HCT116 (cell line): ENCODE measurements at regions not wholly inside any gene's neighbourhood (a gene's known extent, or its start where the extent isn't known, plus 50 kb on each side); places are given as distances from the start of the nearest gene placed in this dataset.

Experiments used
- ATAC-seq: fragments of 200-7000 bp; cut with Tn5 transposase; 2 replicates; pipeline ENCODE4 v1.9.1; 2020; ENCODE audit warnings: mild to moderate bottlenecking, moderate library complexity
- BruUV-seq: library from RNA; stranded (reverse); fragments of 400-500 nt; replicated peaks from 2 replicates; lab custom pipeline; 2021; lab: Mats Ljungman, UMichigan
- CTCF ChIA-PET: fragments of 300-600 bp; sonication (Branson Sonifier 250); formaldehyde crosslinking; loops from one replicate; lab custom pipeline; 2021; ENCODE audit warnings: antibody characterized with exemption; lab: Charles Lee
- POLR2A ChIA-PET: fragments of 300-600, 350-600 bp; sonication (Branson Sonifier 250); formaldehyde crosslinking; loops from one replicate; lab custom pipeline; 2021; ENCODE audit warnings: antibody characterized with exemption; lab: Charles Lee
- RAD21 ChIA-PET, 2 experiments: fragments of 300-600 bp; sonication (Branson Sonifier 250); formaldehyde crosslinking; loops; one replicate each; lab custom pipeline; 2023; ENCODE audit warnings: low total read pairs in 2 of 2; ENCODE audit not compliant: uncharacterized antibody in 2 of 2, unreplicated experiment in 2 of 2, low non-redundant PET in 1 of 2; lab: Charles Lee
- DNase-seq: peaks from one replicate; pipeline ENCODE4 v3.0.0-alpha.2; 2010; ENCODE audit warnings: low read depth, low spot score
- H2AFZ ChIP-seq: fragments of 200-600 bp; shearing (Covaris generic), sonication (generic); 2 replicates; pipeline ENCODE4 v1.6.1; 2017; ENCODE audit warnings: low read depth, mixed run types, mixed read lengths, antibody characterized with exemption, low read length; ENCODE audit not compliant: poor library complexity, severe bottlenecking
- H3K27ac ChIP-seq: 2 replicates; pipeline ENCODE4 v1.5.1; 2012; ENCODE audit warnings: low read depth, low read length
- H3K27me3 ChIP-seq: fragments of 200-600 bp; sonication (generic); 2 replicates; pipeline ENCODE4 v1.6.1; 2016; ENCODE audit warnings: mixed run types, low read length, mixed read lengths; ENCODE audit not compliant: insufficient read depth
- H3K36me3 ChIP-seq, 2 experiments: fragments of 200-500 bp in 1 of 2; fragments of 200-600 bp in 1 of 2; sonication (Bioruptor generic) in 1 of 2; sonication (generic) in 1 of 2; 2 replicates each; pipeline versions ENCODE4 v1.5.1 to v1.6.1; 2014 to 2016; ENCODE audit warnings: low read length in 2 of 2, inconsistent platforms in 1 of 2, mixed read lengths in 1 of 2, mixed run types in 1 of 2; ENCODE audit not compliant: insufficient read depth in 2 of 2, control insufficient read depth in 1 of 2
- H3K4me1 ChIP-seq, 2 experiments: fragments of 200-600 bp in 1 of 2; sonication (generic) in 1 of 2; 2 replicates each; pipeline versions ENCODE4 v1.5.1 to v1.6.1; 2012 to 2017; ENCODE audit warnings: low read length in 2 of 2, inconsistent platforms in 1 of 2, mild to moderate bottlenecking in 1 of 2, mixed read lengths in 1 of 2, mixed run types in 1 of 2, moderate library complexity in 1 of 2; ENCODE audit not compliant: insufficient read depth in 2 of 2, control insufficient read depth in 1 of 2
- H3K4me2 ChIP-seq: fragments of 200-600 bp; sonication (generic); 2 replicates; pipeline ENCODE4 v1.6.1; 2017; ENCODE audit warnings: mixed run types, low read length, mixed read lengths
- H3K4me3 ChIP-seq, 2 experiments: fragments of 200-600 bp in 1 of 2; sonication (generic) in 1 of 2; replicated peaks in 1 of 2; 2 replicates each; pipeline ENCODE4 v1.5.1; 2011 to 2016; ENCODE audit warnings: low read length in 2 of 2, control low read depth in 1 of 2, low read depth in 1 of 2, mild to moderate bottlenecking in 1 of 2, mixed read lengths in 1 of 2, mixed run types in 1 of 2
- H3K79me2 ChIP-seq: fragments of 200-600 bp; sonication (generic); 2 replicates; pipeline ENCODE4 v1.6.1; 2017; ENCODE audit warnings: mild to moderate bottlenecking, mixed run types, low read length, moderate library complexity, mixed read lengths; ENCODE audit not compliant: insufficient read depth
- H3K9ac ChIP-seq: fragments of 200-600 bp; sonication (generic); 2 replicates; pipeline ENCODE4 v1.6.1; 2016; ENCODE audit warnings: low read length, mixed read lengths
- H3K9me2 ChIP-seq: fragments of 200-600 bp; sonication (generic), shearing (Covaris generic); 2 replicates; pipeline ENCODE4 v1.6.1; 2017; ENCODE audit warnings: mixed run types, mild to moderate bottlenecking, moderate library complexity; ENCODE audit not compliant: insufficient read depth
- H3K9me3 ChIP-seq, 2 experiments: fragments of 200-500 bp in 1 of 2; fragments of 200-600 bp in 1 of 2; sonication (Bioruptor generic) in 1 of 2; sonication (generic) in 1 of 2; 2 replicates each; pipeline ENCODE4 v1.6.1; 2014 to 2017; ENCODE audit warnings: low read length in 2 of 2, mixed read lengths in 2 of 2, inconsistent platforms in 1 of 2, low read depth in 1 of 2, mild to moderate bottlenecking in 1 of 2, mixed run types in 1 of 2, moderate library complexity in 1 of 2; ENCODE audit not compliant: control insufficient read depth in 1 of 2, insufficient read depth in 1 of 2
- H4K20me1 ChIP-seq: fragments of 200-600 bp; sonication (generic), shearing (Covaris generic); 2 replicates; pipeline ENCODE4 v1.6.1; 2017; ENCODE audit warnings: mixed run types, mild to moderate bottlenecking, moderate library complexity; ENCODE audit not compliant: insufficient read depth
- ATF3 ChIP-seq: IDR thresholded peaks from 2 replicates; pipeline ENCODE4 v1.6.1; 2012
- CBX3 ChIP-seq: IDR thresholded peaks from 2 replicates; pipeline ENCODE4 v1.6.1; 2012; ENCODE audit warnings: low read depth
- CEBPB ChIP-seq: IDR thresholded peaks from 2 replicates; pipeline ENCODE4 v1.6.1; 2012; ENCODE audit warnings: low read depth
- ELF1 ChIP-seq: IDR thresholded peaks from 2 replicates; pipeline ENCODE4 v1.6.1; 2012; ENCODE audit warnings: low read depth, borderline replicate concordance
- EZH2 ChIP-seq: fragments of 200-600 bp; sonication (generic); IDR thresholded peaks from 2 replicates; pipeline ENCODE4 v1.6.1; 2017; ENCODE audit warnings: antibody characterized with exemption, mixed run types
- EZH2phosphoT487 ChIP-seq: fragments of 200-600 bp; IDR thresholded peaks from 2 replicates; pipeline ENCODE4 v1.6.1; 2018; ENCODE audit warnings: antibody characterized with exemption, borderline replicate concordance
- FOSL1 ChIP-seq: IDR thresholded peaks from 2 replicates; pipeline ENCODE4 v1.6.1; 2012; ENCODE audit warnings: low read depth
- JUND ChIP-seq: IDR thresholded peaks from 2 replicates; pipeline ENCODE4 v1.6.1; 2012
- POLR2A ChIP-seq: IDR thresholded peaks from 2 replicates; pipeline ENCODE4 v1.7.0; 2011; ENCODE audit warnings: borderline replicate concordance; ENCODE audit not compliant: insufficient read depth, insufficient read length; ENCODE audit errors: extremely low read depth
- POLR2AphosphoS5 ChIP-seq: IDR thresholded peaks from 2 replicates; pipeline ENCODE4 v1.6.1; 2011; ENCODE audit warnings: mild to moderate bottlenecking, low read depth, low read length, moderate library complexity
- REST ChIP-seq: IDR thresholded peaks from 2 replicates; pipeline ENCODE4 v1.6.1; 2012; ENCODE audit warnings: low read depth
- SIN3A ChIP-seq: IDR thresholded peaks from 2 replicates; pipeline ENCODE4 v1.6.1; 2012; ENCODE audit warnings: low read depth
- SP1 ChIP-seq: IDR thresholded peaks from 2 replicates; pipeline ENCODE4 v1.6.1; 2012; ENCODE audit warnings: low read depth
- TCF7L2 ChIP-seq: IDR thresholded peaks from 2 replicates; pipeline ENCODE4 v1.7.0; 2011; ENCODE audit warnings: borderline replicate concordance, inconsistent platforms; ENCODE audit not compliant: insufficient read depth, insufficient read length; ENCODE audit errors: extremely low read depth
- ZBTB33 ChIP-seq: IDR thresholded peaks from 2 replicates; pipeline ENCODE4 v1.6.1; 2011; ENCODE audit warnings: mild to moderate bottlenecking, low read length, moderate library complexity; ENCODE audit not compliant: insufficient replicate concordance; ENCODE audit errors: extremely low read depth
- ZFX ChIP-seq: fragments of 450-650 bp; IDR thresholded peaks from 2 replicates; pipeline ENCODE4 v1.6.1; 2017
- ZNF274 ChIP-seq: fragments of 200-500 bp; sonication (Bioruptor generic); IDR thresholded peaks from 2 replicates; pipeline ENCODE4 v1.6.1; 2014; ENCODE audit warnings: mild to moderate bottlenecking, low read depth, low read length, inconsistent platforms
- intact Hi-C: fragments of 100-400 bp; cut with micrococcal nuclease; formaldehyde crosslinking; loops from 2 replicates; pipeline ENCODE4 v1.10.0; 2022

GRCh38 chr4:100103671-100104070 lies 86.6 kb downstream of the DDIT4L start:
- no peaks in the 10 kb centered on the region for H3K4me1 ChIP-seq
- no peaks in the 10 kb centered on the region for H4K20me1 ChIP-seq
- CTCF ChIA-PET = interaction anchor here (1.5 kb wide), 1 partner anchor 10 kb away, joined by 7 read pairs; no protein-coding TSS in a partner anchor
- H3K27ac ChIP-seq = no peak overlapping the region
- H3K79me2 ChIP-seq = no peaks in the 10 kb centered on the region
- intact Hi-C loops = no loop called here
- H3K9me2 ChIP-seq = no peaks in the 10 kb centered on the region
- no peak overlapping the region for H3K4me3 ChIP-seq
- H3K9ac ChIP-seq = no peak overlapping the region
- H3K9me3 ChIP-seq = no peaks in the 10 kb centered on the region
- no peak for TF ChIP-seq ELF1
- TF ChIP-seq ZNF274 = no peak
- TF ChIP-seq JUND = no peak
- TF ChIP-seq EZH2phosphoT487 = no peak
- no peak for TF ChIP-seq FOSL1
- no peak for TF ChIP-seq ATF3
- no peak for TF ChIP-seq EZH2
- TF ChIP-seq TCF7L2 = no peak
- TF ChIP-seq SIN3A = no peak
- TF ChIP-seq ZBTB33 = no peak
- no peak for TF ChIP-seq POLR2AphosphoS5
- TF ChIP-seq CEBPB = no peak
- TF ChIP-seq POLR2A = no peak
- TF ChIP-seq REST = no peak
- no peak for TF ChIP-seq SP1
- TF ChIP-seq CBX3 = no peak
- no peak for TF ChIP-seq ZFX
- DNase-seq = no peak
- POLR2A ChIA-PET = interaction anchor here (0.7 kb wide), 1 partner anchor 32 kb away, joined by 3 read pairs; no protein-coding TSS in a partner anchor
- H2AFZ ChIP-seq = no peak overlapping the region
- H3K36me3 ChIP-seq = no peaks in the 10 kb centered on the region
- no peak overlapping the region for H3K4me2 ChIP-seq
- H3K27me3 ChIP-seq = no peaks in the 10 kb centered on the region
- no peak for ATAC-seq
- no TSS peak for BruUV-seq
- RAD21 ChIA-PET = no interaction called here
